Trophoblast cell (in vitro differentiated cells and primary cell): ENCODE measurements at regions not wholly inside any gene's neighbourhood (a gene's known extent, or its start where the extent isn't known, plus 50 kb on each side); places are given as distances from the start of the nearest gene placed in this dataset.

Experiments used
- DNase-seq, 2 donors: peaks; one replicate each; pipeline ENCODE4 v3.0.0-alpha.2; 2016
- H2AFZ ChIP-seq: 2 replicates; pipeline ENCODE4 v1.6.1; 2013; ENCODE audit warnings: low read length, moderate library complexity, mild to moderate bottlenecking; ENCODE audit not compliant: insufficient read depth, poor library complexity
- H2AK5ac ChIP-seq: 2 replicates; pipeline ENCODE4 v1.6.1; 2013; ENCODE audit warnings: mild to moderate bottlenecking, low read length
- H2BK120ac ChIP-seq: 2 replicates; pipeline ENCODE4 v1.6.1; 2013; ENCODE audit warnings: low read length, mild to moderate bottlenecking, moderate library complexity; ENCODE audit not compliant: insufficient read depth, poor library complexity
- H2BK12ac ChIP-seq: 2 replicates; pipeline ENCODE4 v1.6.1; 2013; ENCODE audit warnings: mild to moderate bottlenecking, low read length, moderate library complexity
- H2BK5ac ChIP-seq: 2 replicates; pipeline ENCODE4 v1.6.1; 2013; ENCODE audit warnings: low read length, low read depth, moderate library complexity, mild to moderate bottlenecking; ENCODE audit not compliant: poor library complexity
- H3K14ac ChIP-seq: 2 replicates; pipeline ENCODE4 v1.6.1; 2013; ENCODE audit warnings: mild to moderate bottlenecking, low read length
- H3K18ac ChIP-seq: 2 replicates; pipeline ENCODE4 v1.6.1; 2013; ENCODE audit warnings: mild to moderate bottlenecking, low read length
- H3K23ac ChIP-seq: 2 replicates; pipeline ENCODE4 v1.6.1; 2013; ENCODE audit warnings: low read length
- H3K27ac ChIP-seq: 2 replicates; pipeline ENCODE4 v1.5.1; 2013; ENCODE audit warnings: low read depth, mild to moderate bottlenecking, inconsistent platforms, low read length, moderate library complexity
- H3K27me3 ChIP-seq: 2 replicates; pipeline ENCODE4 v1.6.1; 2013; ENCODE audit warnings: inconsistent platforms, mild to moderate bottlenecking, low read length, moderate library complexity; ENCODE audit not compliant: insufficient read depth
- H3K36me3 ChIP-seq, 2 experiments: 1 replicate in 1 of 2; 2 replicates in 1 of 2; pipeline ENCODE4 v1.6.1; 2013; ENCODE audit warnings: low read length in 2 of 2, mild to moderate bottlenecking in 2 of 2, moderate library complexity in 1 of 2; ENCODE audit not compliant: insufficient read depth in 2 of 2, control insufficient read depth in 1 of 2
- H3K4ac ChIP-seq: 2 replicates; pipeline ENCODE4 v1.6.1; 2013; ENCODE audit warnings: low read depth, mild to moderate bottlenecking, low read length, moderate library complexity
- H3K4me1 ChIP-seq, 2 experiments: 1 replicate in 1 of 2; 2 replicates in 1 of 2; pipeline ENCODE4 v1.6.1; 2013; ENCODE audit warnings: low read length in 2 of 2, mild to moderate bottlenecking in 2 of 2, moderate library complexity in 1 of 2; ENCODE audit not compliant: insufficient read depth in 2 of 2, control insufficient read depth in 1 of 2
- H3K4me2 ChIP-seq: 2 replicates; pipeline ENCODE4 v1.6.1; 2013; ENCODE audit warnings: inconsistent platforms, mild to moderate bottlenecking, low read length, moderate library complexity
- H3K4me3 ChIP-seq: 2 replicates; pipeline ENCODE4 v1.5.1; 2013; ENCODE audit warnings: mild to moderate bottlenecking, low read depth, low read length, inconsistent platforms
- H3K79me1 ChIP-seq: one replicate; pipeline ENCODE4 v1.6.1; 2013; ENCODE audit warnings: low read length
- H3K79me2 ChIP-seq: 2 replicates; pipeline ENCODE4 v1.6.1; 2013; ENCODE audit warnings: low read length, mild to moderate bottlenecking; ENCODE audit not compliant: control insufficient read depth, insufficient read depth, poor library complexity
- H3K9ac ChIP-seq: 2 replicates; pipeline ENCODE4 v1.6.1; 2013; ENCODE audit warnings: mild to moderate bottlenecking, low read length
- H3K9me3 ChIP-seq: 2 replicates; pipeline ENCODE4 v1.6.1; 2013; ENCODE audit warnings: low read depth, mild to moderate bottlenecking, control low read depth, inconsistent platforms, low read length; ENCODE audit not compliant: insufficient read depth
- H4K12ac ChIP-seq: 2 replicates; pipeline ENCODE4 v1.6.1; 2013; ENCODE audit warnings: low read depth, mild to moderate bottlenecking, low read length, moderate library complexity
- H4K8ac ChIP-seq: 2 replicates; pipeline ENCODE4 v1.6.1; 2013; ENCODE audit warnings: low read depth, mild to moderate bottlenecking, low read length, moderate library complexity
- H4K91ac ChIP-seq: one replicate; pipeline ENCODE4 v1.6.1; 2013; ENCODE audit warnings: low read depth, mild to moderate bottlenecking, low read length, moderate library complexity
- WGBS: extraction: QIAGEN DNeasy Blood & Tissue Kit; methylation state at CpG from one replicate; pipeline ENCODE4 v1.1.7; 2013; ENCODE audit warnings: missing lambda C conversion rate; ENCODE audit not compliant: insufficient read length, insufficient coverage; ENCODE audit errors: extremely low coverage; 5-methylcytosine and 5-hydroxymethylcytosine counted together

DNA sequence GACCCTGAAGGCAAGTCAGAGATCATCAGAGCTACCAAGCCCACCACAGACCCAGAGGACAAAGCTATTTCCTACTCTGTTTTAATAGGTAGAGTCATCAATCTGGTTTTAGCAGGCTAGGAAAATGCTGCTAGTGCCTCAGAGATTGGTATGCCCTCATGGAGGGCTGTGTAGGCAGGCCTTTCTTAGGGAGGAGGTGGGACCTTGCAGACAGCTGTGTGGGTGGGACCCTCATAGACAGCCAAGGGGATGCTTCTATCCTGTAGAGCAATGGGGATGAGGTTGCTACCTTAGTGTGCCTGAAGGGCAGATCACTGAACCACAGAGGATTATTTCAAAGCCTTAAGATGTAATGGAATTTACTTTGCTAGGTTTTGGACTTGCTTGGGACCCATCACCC is 534.9 kb upstream of the KLF12 start:
- H3K4ac ChIP-seq, result no peak overlapping the region
- no peak overlapping the region for H4K8ac ChIP-seq
- no peaks in the 10 kb centered on the region for H3K79me1 ChIP-seq
- H3K9me3 ChIP-seq, result no peaks in the 10 kb centered on the region
- H3K14ac ChIP-seq, result no peak overlapping the region
- no peaks in the 10 kb centered on the region for H3K4me1 ChIP-seq
- no peak overlapping the region for H2BK5ac ChIP-seq
- H3K27ac ChIP-seq, result no peak overlapping the region
- no peak overlapping the region for H3K18ac ChIP-seq
- H2BK12ac ChIP-seq, result no peak overlapping the region
- H4K91ac ChIP-seq, result no peak overlapping the region
- H3K4me2 ChIP-seq, result no peak overlapping the region
- H3K27me3 ChIP-seq, result no peaks in the 10 kb centered on the region
- DNase-seq, result no peak
- H2BK120ac ChIP-seq, result no peak overlapping the region
- H3K79me2 ChIP-seq, result no peaks in the 10 kb centered on the region
- no peak overlapping the region for H3K4me3 ChIP-seq
- H3K9ac ChIP-seq, result no peak overlapping the region
- H3K23ac ChIP-seq, result no peak overlapping the region
- H2AK5ac ChIP-seq, result no peak overlapping the region
- no peak overlapping the region for H4K12ac ChIP-seq
- no peaks in the 10 kb centered on the region for H3K36me3 ChIP-seq
- H2AFZ ChIP-seq, result no peak overlapping the region

- no peak overlapping the region for H2BK12ac ChIP-seq
- H3K9ac ChIP-seq, result no peak overlapping the region
- no peak overlapping the region for H3K4ac ChIP-seq
- H3K27ac ChIP-seq, result no peak overlapping the region
- no peak for DNase-seq
- no peak overlapping the region for H3K14ac ChIP-seq
- H3K9me3 ChIP-seq, result no peaks in the 10 kb centered on the region
- no peak overlapping the region for H2BK5ac ChIP-seq
- no peak overlapping the region for H2BK120ac ChIP-seq
- no peaks in the 10 kb centered on the region for H3K79me2 ChIP-seq
- no peak overlapping the region for H3K23ac ChIP-seq
- H3K79me1 ChIP-seq, result no peaks in the 10 kb centered on the region
- no peak overlapping the region for H2AK5ac ChIP-seq
- H4K91ac ChIP-seq, result no peak overlapping the region
- no peak overlapping the region for H2AFZ ChIP-seq
- H3K4me1 ChIP-seq, result no peaks in the 10 kb centered on the region
- no peak overlapping the region for H4K8ac ChIP-seq
- no peaks in the 10 kb centered on the region for H3K27me3 ChIP-seq
- no peak overlapping the region for H3K18ac ChIP-seq
- no peak overlapping the region for H4K12ac ChIP-seq
- H3K4me3 ChIP-seq, result no peak overlapping the region
- no peaks in the 10 kb centered on the region for H3K36me3 ChIP-seq
- H3K4me2 ChIP-seq, result no peak overlapping the region
- WGBS, result no CpG with 5 or more reads among the region's 3 CpGs
Measured at GRCh38 chr13:74667656-74668203, 533.5 kb upstream of the KLF12 start.

DNA sequence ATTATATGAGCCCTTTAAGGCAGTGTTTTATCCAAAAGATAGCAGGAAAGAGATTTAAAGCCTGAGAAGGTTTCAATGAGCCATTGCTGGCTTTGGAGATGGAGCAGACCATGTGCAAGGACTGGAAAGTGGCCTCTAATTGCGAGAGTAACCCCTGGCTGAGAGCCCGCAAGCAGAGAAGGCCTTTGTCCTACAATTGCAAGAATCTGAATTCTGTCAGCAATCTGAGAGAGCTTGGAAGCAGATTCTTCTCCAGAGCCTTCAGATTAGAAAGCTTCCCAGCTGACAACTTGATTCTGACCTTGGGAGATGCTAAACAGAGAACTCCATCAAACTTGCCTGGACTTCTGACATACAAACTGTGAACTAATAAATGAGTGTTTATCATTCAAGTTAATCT is 528.7 kb upstream of the KLF12 start:
- Histone ChIP-seq H3K4me3 (no peak overlapping the region), H3K4me2 (no peak overlapping the region), H3K27ac (no peak overlapping the region), H4K12ac (no peak overlapping the region), H2BK120ac (no peak overlapping the region), H3K79me1 (no peaks in the 10 kb centered on the region), H3K23ac (no peak overlapping the region), H3K79me2 (no peaks in the 10 kb centered on the region), H2BK5ac (no peak overlapping the region), H3K9me3 (no peaks in the 10 kb centered on the region), H4K91ac (no peak overlapping the region), H3K9ac (no peak overlapping the region), H2AK5ac (no peak overlapping the region), H3K4me1 (no peaks in the 10 kb centered on the region), H2BK12ac (no peak overlapping the region), H3K27me3 (no peaks in the 10 kb centered on the region), H3K36me3 (no peaks in the 10 kb centered on the region), H4K8ac (no peak overlapping the region), H3K14ac (no peak overlapping the region), H2AFZ (no peak overlapping the region), H3K18ac (no peak overlapping the region), H3K4ac (no peak overlapping the region)
- DNase-seq, result no peak
- WGBS, result no CpG with 5 or more reads among the region's 2 CpGs

DNA sequence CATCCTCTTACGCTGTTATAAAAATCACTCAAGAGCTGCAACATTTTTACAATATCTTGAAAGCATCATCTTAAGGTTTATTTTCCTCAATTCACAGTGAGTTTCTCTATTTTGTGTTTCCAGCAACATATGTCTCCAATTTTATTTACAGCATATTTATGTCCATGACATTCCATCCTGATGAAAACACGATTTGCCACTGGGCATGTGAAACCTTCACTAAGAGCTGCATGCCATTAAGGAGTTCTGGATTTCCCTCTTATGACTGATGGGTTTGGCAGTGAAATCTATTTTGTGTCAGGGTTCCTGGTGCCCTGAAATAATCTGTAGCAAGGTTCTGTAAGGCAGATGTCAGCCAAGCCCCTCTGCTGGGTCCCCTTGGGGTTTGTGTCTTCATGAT is 527.6 kb upstream of the KLF12 start:
- Histone ChIP-seq H3K36me3 (no peaks in the 10 kb centered on the region), H2BK12ac (no peak overlapping the region), H3K27me3 (no peaks in the 10 kb centered on the region), H3K4me2 (no peak overlapping the region), H3K79me2 (no peaks in the 10 kb centered on the region), H2BK5ac (no peak overlapping the region), H3K14ac (no peak overlapping the region), H3K4me3 (no peak overlapping the region), H3K9ac (peak overlapping the region; percentile 53), H2BK120ac (no peak overlapping the region), H3K27ac (no peak overlapping the region), H3K4ac (no peak overlapping the region), H4K8ac (no peak overlapping the region), H3K23ac (no peak overlapping the region), H3K9me3 (no peaks in the 10 kb centered on the region), H2AK5ac (no peak overlapping the region), H4K91ac (no peak overlapping the region), H3K18ac (no peak overlapping the region), H3K4me1 (no peaks in the 10 kb centered on the region), H4K12ac (no peak overlapping the region), H3K79me1 (no peaks in the 10 kb centered on the region), H2AFZ (no peak overlapping the region)
- WGBS, result no CpG with 5 or more reads among the region's 2 CpGs
- DNase-seq, result no peak
